ENCODE measurements at regions not wholly inside any gene's neighbourhood (a gene's known extent, or its start where the extent isn't known, plus 50 kb on each side); places are given as distances from the start of the nearest gene placed in this dataset.

- TF ChIP-seq, protein P1, sequence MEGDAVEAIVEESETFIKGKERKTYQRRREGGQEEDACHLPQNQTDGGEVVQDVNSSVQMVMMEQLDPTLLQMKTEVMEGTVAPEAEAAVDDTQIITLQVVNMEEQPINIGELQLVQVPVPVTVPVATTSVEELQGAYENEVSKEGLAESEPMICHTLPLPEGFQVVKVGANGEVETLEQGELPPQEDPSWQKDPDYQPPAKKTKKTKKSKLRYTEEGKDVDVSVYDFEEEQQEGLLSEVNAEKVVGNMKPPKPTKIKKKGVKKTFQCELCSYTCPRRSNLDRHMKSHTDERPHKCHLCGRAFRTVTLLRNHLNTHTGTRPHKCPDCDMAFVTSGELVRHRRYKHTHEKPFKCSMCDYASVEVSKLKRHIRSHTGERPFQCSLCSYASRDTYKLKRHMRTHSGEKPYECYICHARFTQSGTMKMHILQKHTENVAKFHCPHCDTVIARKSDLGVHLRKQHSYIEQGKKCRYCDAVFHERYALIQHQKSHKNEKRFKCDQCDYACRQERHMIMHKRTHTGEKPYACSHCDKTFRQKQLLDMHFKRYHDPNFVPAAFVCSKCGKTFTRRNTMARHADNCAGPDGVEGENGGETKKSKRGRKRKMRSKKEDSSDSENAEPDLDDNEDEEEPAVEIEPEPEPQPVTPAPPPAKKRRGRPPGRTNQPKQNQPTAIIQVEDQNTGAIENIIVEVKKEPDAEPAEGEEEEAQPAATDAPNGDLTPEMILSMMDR (IDR thresholded peaks at IDR 0.05; ENCODE audit: low read depth, low read length) = no peak
- no peak for TF ChIP-seq EZH2phosphoT487 (IDR thresholded peaks at IDR 0.05; ENCODE audit: low read depth)
Observed at GRCh38 chr6:23395381-23395780, 730.6 kb upstream of the NRSN1 start.

All from OCI-LY3 (cell line).